Mucosa of descending colon (tissue), 3 donors: ENCODE measurements at regions not wholly inside any gene's neighbourhood (a gene's known extent, or its start where the extent isn't known, plus 50 kb on each side); places are given as distances from the start of the nearest gene placed in this dataset.

Experiments used
- ATAC-seq: fragments of 200-7000 bp; cut with Tn5 transposase; one replicate; pipeline ENCODE4 v1.9.1; 2020; ENCODE audit warnings: mild to moderate bottlenecking, moderate library complexity
- DNase-seq, 3 donors: peaks; one replicate each; pipeline ENCODE4 v3.0.0-alpha.2; 2020
- H3K36me3 ChIP-seq: fragments of 200-600 bp; one replicate; pipeline ENCODE4 v1.8.0; 2021; ENCODE audit warnings: low read depth, mild to moderate bottlenecking
- H3K4me1 ChIP-seq: fragments of 200-600 bp; one replicate; pipeline ENCODE4 v1.8.0; 2021; ENCODE audit warnings: low read depth, mild to moderate bottlenecking
- H3K4me3 ChIP-seq: fragments of 200-600 bp; one replicate; pipeline ENCODE4 v1.8.0; 2021; ENCODE audit warnings: mild to moderate bottlenecking
- H3K9me3 ChIP-seq: fragments of 200-600 bp; one replicate; pipeline ENCODE4 v1.8.0; 2021; ENCODE audit warnings: mild to moderate bottlenecking
- intact Hi-C, 2 donors: fragments of 100-400 bp; cut with DNase I in 1 of 2; cut with micrococcal nuclease in 1 of 2; formaldehyde crosslinking; loops; one replicate each; pipeline versions ENCODE4 v1.11.0 to v1.11.1; 2022; cut with DNase I, micrococcal nuclease
- TF ChIP-seq, protein P1 (sequence below): fragments of 200-600 bp; IDR thresholded peaks from one replicate; pipeline ENCODE4 v1.8.0; 2022; ENCODE audit warnings: antibody characterized with exemption, mild to moderate bottlenecking
- donor health status: DM: no; HTN: no; CAD: no; lungs with moderate emphysema.
- donor health status: DM: no; HTN: no; CAD: no.
- donor health status: DM: no; HTN: yes; CAD: no.

DNA sequence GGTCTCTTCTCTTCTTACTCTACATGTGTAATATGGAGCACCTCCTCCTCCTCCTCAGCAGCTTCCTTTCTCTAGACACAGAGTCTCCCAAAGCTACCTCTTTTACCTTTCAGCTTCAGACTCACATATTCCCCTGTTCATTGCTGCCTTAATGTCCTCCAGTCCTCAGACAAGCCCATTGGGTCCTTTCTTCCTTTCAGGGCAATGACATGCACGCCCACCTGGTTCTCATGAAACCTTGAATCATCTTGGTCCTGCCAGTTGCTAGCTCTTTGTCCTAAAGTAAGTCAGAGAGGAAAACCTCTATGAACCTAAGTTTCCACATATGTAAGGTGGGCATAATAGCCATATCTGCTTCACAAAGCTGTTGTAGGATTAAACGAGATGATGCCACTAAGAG, 227.0 kb downstream of the RPS24 start:
- no peak overlapping the region for H3K4me3 ChIP-seq
- ATAC-seq (no peak), DNase-seq (no peak)
- TF ChIP-seq, protein P1, sequence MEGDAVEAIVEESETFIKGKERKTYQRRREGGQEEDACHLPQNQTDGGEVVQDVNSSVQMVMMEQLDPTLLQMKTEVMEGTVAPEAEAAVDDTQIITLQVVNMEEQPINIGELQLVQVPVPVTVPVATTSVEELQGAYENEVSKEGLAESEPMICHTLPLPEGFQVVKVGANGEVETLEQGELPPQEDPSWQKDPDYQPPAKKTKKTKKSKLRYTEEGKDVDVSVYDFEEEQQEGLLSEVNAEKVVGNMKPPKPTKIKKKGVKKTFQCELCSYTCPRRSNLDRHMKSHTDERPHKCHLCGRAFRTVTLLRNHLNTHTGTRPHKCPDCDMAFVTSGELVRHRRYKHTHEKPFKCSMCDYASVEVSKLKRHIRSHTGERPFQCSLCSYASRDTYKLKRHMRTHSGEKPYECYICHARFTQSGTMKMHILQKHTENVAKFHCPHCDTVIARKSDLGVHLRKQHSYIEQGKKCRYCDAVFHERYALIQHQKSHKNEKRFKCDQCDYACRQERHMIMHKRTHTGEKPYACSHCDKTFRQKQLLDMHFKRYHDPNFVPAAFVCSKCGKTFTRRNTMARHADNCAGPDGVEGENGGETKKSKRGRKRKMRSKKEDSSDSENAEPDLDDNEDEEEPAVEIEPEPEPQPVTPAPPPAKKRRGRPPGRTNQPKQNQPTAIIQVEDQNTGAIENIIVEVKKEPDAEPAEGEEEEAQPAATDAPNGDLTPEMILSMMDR: no peak
- no peaks in the 10 kb centered on the region for H3K36me3 ChIP-seq
- no peaks in the 10 kb centered on the region for H3K9me3 ChIP-seq
- intact Hi-C loops: no loop called here
- no peaks in the 10 kb centered on the region for H3K4me1 ChIP-seq

DNA sequence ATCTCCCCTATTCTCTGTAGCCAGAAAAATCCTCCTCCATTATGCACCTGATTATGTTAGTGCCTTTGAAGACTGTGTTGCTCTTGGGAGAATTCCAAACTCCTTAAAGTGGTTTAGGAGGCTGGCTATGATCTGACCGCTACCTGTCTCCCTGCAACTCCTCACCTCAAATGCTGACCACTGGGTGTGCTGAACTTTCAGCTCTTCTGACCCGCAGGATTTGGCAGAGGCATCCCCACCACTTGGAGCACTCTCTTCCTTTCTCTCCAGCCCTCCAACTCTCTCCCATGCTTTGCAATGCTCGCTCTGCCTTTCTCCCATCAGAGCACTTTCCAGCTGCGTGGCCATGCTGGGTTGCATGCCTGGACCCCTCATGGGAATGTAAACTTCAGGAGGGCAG, 227.6 kb downstream of the RPS24 start:
- intact Hi-C loops: no loop called here
- TF ChIP-seq, protein P1: no peak

DNA sequence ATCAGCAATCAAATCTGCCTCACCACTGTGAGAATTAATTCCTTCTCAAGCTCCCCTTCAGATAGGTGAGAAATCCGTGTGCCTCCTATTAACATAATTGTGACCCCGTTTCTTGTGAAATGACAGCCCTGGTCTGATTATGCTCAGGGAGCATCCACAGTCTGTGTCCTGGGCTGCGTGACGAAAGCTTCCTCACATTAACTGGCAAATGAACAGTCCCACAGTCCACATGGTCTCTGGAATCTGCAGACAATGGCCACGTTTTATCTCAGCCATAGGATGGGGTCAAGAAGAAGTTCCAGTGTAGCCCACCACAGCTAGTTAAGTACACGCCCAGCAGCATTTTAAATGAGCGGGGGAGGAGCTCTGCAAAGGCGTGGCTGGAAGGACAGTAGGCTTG, 229.2 kb downstream of the RPS24 start:
- no peaks in the 10 kb centered on the region for H3K4me1 ChIP-seq
- H3K36me3 ChIP-seq: no peaks in the 10 kb centered on the region
- no peaks in the 10 kb centered on the region for H3K9me3 ChIP-seq
- no peak for DNase-seq
- ATAC-seq: no peak
- intact Hi-C loops: no loop called here
- TF ChIP-seq, protein P1: no peak
- no peak overlapping the region for H3K4me3 ChIP-seq

More for the DNA sequence above, 227.6 kb downstream of the RPS24 start:
- Histone ChIP-seq H3K4me3 (no peak overlapping the region), H3K9me3 (no peaks in the 10 kb centered on the region), H3K36me3 (no peaks in the 10 kb centered on the region), H3K4me1 (no peaks in the 10 kb centered on the region)
- no peak for ATAC-seq
- no peak for DNase-seq

DNA sequence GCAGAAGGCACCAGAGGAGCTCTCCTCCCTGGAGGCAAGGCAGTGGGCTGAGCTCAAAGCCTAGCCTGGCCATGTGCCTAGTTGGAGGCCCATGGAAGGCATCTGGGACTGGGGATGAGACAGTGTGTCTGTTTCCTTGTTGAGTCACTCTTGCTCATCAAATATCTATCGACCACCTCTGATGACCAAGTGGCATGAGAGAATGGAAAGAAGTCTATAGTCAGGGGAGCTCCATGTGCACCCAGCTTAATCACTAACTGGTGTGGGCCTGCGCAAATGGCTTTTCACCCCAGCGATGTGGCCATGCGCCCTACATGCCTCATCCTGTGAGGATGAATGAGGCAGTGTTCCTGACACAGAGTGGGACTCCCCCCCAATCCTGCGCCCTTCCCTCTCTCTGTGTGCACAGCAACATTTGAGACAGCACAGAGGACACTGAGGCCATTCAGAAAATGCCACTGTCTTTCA, 229.9 kb downstream of the RPS24 start:
- Histone ChIP-seq H3K9me3 (no peaks in the 10 kb centered on the region), H3K4me1 (no peaks in the 10 kb centered on the region), H3K4me3 (no peak overlapping the region), H3K36me3 (no peaks in the 10 kb centered on the region)
- no peak for DNase-seq
- intact Hi-C loops: no loop called here
- TF ChIP-seq, protein P1: no peak
- no peak for ATAC-seq

DNA sequence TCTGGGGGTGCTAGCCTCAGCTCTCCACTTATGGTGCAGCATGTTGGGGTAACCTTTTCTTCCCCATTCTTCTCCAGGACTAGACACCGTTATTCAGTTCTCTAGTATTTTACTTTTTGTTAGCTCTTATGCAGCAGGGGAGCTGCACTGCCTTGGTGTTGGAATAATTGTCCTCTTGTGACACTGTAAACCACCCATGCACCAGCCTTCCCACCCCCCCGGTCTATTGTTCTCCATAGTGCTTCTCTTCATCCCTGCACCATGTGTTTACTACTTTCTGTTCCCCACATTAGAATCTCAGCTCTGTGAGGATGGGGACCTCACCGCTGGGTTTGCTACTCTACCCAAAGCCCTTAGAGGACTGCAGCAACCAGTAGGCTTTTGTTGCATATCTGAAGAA, 230.7 kb downstream of the RPS24 start:
- TF ChIP-seq, protein P1: no peak
- no peaks in the 10 kb centered on the region for H3K4me1 ChIP-seq
- DNase-seq: no peak
- intact Hi-C loops: no loop called here
- H3K9me3 ChIP-seq: no peaks in the 10 kb centered on the region
- no peaks in the 10 kb centered on the region for H3K36me3 ChIP-seq
- H3K4me3 ChIP-seq: no peak overlapping the region
- ATAC-seq: no peak
